ENCODE measurements at regions not wholly inside any gene's neighbourhood (a gene's known extent, or its start where the extent isn't known, plus 50 kb on each side); places are given as distances from the start of the nearest gene placed in this dataset.
"Not testable (repeated sequence)": the region's sequence is repeated elsewhere in the genome, so short reads cannot be mapped to it uniquely, and the experiment has no call there.

DNA sequence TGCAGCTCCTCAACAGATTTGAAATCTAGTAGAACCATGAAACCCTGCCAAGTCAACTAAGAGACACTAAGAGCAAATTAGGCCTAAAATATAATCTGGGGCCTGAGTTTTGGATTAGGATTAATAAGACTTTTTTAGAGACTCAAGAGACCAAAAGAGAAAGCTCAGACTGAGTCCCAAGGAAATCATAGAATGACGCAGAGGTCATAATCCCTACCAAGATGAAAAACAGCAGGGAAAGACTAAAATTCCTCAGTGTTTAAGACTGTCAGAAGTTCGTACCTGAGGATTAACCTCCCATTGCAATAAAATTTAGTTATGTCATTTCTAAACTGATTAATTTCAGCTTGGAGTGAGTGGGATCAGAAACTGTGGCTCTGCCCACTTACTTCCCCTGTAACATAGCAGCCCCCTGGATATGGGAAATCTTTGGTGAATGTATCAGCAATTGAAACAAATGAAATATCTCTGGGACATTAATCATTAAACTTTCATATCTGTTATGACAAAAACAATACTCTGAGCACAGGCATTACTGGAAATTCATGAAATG, 200.3 kb downstream of the EDN1 start:
- Histone ChIP-seq H3K36me3 (ENCODE audit: control insufficient read depth in 2 of 3, insufficient read depth in 3 of 3, low read length in 3 of 3) (no peaks in the 10 kb centered on the region), H3K9me3 (ENCODE audit: control insufficient read depth in 2 of 3, insufficient read depth in 1 of 3, low read length in 3 of 3) (no peaks in the 10 kb centered on the region), H3K9ac (ENCODE audit: low read length in 3 of 3) (no peak overlapping the region), H3K4me3 (ENCODE audit: low read length in 3 of 3) (no peak overlapping the region), H3K27me3 (ENCODE audit: control insufficient read depth, insufficient read depth, low read length) (no peaks in the 10 kb centered on the region), H3K4me1 (ENCODE audit: control insufficient read depth in 2 of 3, insufficient read depth in 2 of 3, low read depth in 1 of 3, low read length in 3 of 3) (peaks cover 0 to 5% (median 0%) of the 10 kb centered on the region in 3 donors), H3K27ac (ENCODE audit: low read depth in 2 of 2, low read length in 2 of 2) (peak overlapping the region; percentile 63 to 73)
- no peak for DNase-seq
- FAIRE-seq = no peak
- TF ChIP-seq, protein P1, sequence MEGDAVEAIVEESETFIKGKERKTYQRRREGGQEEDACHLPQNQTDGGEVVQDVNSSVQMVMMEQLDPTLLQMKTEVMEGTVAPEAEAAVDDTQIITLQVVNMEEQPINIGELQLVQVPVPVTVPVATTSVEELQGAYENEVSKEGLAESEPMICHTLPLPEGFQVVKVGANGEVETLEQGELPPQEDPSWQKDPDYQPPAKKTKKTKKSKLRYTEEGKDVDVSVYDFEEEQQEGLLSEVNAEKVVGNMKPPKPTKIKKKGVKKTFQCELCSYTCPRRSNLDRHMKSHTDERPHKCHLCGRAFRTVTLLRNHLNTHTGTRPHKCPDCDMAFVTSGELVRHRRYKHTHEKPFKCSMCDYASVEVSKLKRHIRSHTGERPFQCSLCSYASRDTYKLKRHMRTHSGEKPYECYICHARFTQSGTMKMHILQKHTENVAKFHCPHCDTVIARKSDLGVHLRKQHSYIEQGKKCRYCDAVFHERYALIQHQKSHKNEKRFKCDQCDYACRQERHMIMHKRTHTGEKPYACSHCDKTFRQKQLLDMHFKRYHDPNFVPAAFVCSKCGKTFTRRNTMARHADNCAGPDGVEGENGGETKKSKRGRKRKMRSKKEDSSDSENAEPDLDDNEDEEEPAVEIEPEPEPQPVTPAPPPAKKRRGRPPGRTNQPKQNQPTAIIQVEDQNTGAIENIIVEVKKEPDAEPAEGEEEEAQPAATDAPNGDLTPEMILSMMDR (IDR thresholded peaks at IDR 0.05; ENCODE audit: borderline replicate concordance, extremely low read depth, insufficient read depth) = no peak
- intact Hi-C loops (cut with DNase I) = no loop called here

DNA sequence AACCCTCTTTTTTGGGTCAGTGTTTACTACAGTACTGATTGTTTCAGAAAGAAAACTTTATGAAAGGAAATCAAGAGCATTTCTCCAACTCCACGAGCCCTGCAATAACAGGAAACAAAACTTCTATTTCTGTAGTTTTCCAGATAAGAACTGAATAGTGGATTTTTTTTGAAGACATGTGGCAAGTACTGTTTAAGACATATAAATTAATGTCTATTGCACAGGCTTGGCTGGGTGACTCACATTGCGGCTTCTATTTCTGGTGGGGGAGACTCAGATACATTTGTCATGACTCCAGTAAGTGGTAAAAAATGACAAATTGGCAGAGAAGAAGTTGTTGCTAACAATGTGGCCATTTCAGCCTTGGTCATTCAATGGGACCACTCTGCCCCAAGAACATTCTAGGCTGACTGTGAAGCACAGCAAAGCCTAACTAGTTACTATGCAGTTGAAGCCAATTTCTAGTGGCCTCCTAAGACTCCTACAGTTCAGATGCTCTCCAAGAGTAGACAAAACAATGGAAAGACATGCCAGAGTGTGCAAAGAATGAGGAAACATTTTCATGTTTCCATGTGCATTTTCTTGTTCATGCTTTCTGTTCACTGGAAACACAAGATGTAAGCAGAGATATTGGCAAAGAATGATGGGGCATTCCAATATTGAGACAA, 200.9 kb downstream of the EDN1 start:
- TF ChIP-seq, protein P1 (IDR thresholded peaks at IDR 0.05; ENCODE audit: borderline replicate concordance, extremely low read depth, insufficient read depth) = no peak
- FAIRE-seq = peak; percentile 66
- H3K9ac ChIP-seq (ENCODE audit: low read length in 3 of 3) = no peak overlapping the region

DNA sequence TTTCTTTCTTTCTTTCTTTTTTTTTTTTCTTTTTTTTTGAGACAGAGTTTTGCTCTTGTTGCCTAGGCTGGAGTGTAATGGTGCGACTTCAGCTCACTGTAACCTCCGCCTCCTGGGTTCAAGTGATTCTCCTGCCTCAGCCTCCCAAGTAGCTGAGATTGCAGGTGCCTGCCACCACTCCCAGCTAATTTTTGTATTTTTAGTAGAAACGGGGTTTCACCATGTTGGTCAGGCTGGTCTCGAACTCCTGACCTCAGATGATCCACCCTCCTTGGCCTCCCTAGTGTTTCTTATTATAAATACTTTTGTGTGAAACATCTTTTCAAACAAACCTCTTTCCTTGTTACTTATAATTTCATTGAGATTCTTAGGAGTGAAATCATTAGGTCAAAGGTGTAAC, 202.8 kb downstream of the EDN1 start:
- H3K27me3 ChIP-seq (ENCODE audit: control insufficient read depth, insufficient read depth, low read length); FAIRE-seq; H3K9me3 ChIP-seq (ENCODE audit: control insufficient read depth in 2 of 3, insufficient read depth in 1 of 3, low read length in 3 of 3); intact Hi-C loops (cut with DNase I); H3K27ac ChIP-seq (ENCODE audit: low read depth in 2 of 2, low read length in 2 of 2); H3K4me3 ChIP-seq (ENCODE audit: low read length in 3 of 3); DNase-seq; H3K36me3 ChIP-seq (ENCODE audit: control insufficient read depth in 2 of 3, insufficient read depth in 3 of 3, low read length in 3 of 3); H3K4me1 ChIP-seq (ENCODE audit: control insufficient read depth in 2 of 3, insufficient read depth in 2 of 3, low read depth in 1 of 3, low read length in 3 of 3); H3K9ac ChIP-seq (ENCODE audit: low read length in 3 of 3): not testable (repeated sequence)

More for the DNA sequence above, 200.9 kb downstream of the EDN1 start:
- Histone ChIP-seq H3K4me1 (ENCODE audit: control insufficient read depth in 2 of 3, insufficient read depth in 2 of 3, low read depth in 1 of 3, low read length in 3 of 3) (peaks cover 0 to 5% (median 0%) of the 10 kb centered on the region in 3 donors), H3K9me3 (ENCODE audit: control insufficient read depth in 2 of 3, insufficient read depth in 1 of 3, low read length in 3 of 3) (no peaks in the 10 kb centered on the region), H3K4me3 (ENCODE audit: low read length in 3 of 3) (no peak overlapping the region), H3K36me3 (ENCODE audit: control insufficient read depth in 2 of 3, insufficient read depth in 3 of 3, low read length in 3 of 3) (no peaks in the 10 kb centered on the region), H3K27ac (ENCODE audit: low read depth in 2 of 2, low read length in 2 of 2) (peak overlapping the region in 1 of 2 donors; percentile 65), H3K27me3 (ENCODE audit: control insufficient read depth, insufficient read depth, low read length) (no peaks in the 10 kb centered on the region)
- peak in 1 of 5 donors; percentile 39 for DNase-seq
- intact Hi-C loops (cut with DNase I) = no loop called here

DNA sequence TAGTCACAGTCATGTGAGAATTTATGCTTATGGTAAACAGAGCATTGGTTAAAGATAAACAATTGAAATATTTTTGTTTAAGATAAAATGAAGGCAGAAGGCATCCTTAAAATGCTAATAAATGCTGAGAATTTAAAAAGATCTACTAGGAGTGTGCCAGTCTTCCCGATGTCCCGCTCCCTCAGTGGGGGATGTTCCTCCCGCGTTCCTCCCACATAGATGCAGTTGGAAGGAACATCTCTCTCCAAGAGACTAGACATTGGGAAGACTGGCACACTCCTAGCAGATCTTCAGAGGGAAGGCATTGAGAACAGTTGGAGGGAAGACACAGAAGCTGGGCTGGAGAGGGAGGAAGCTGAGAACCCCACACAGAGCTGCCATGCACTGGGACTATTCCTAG, 203.3 kb downstream of the EDN1 start:
- intact Hi-C loops (cut with DNase I) = no loop called here
- no peaks in the 10 kb centered on the region for H3K27me3 ChIP-seq (ENCODE audit: control insufficient read depth, insufficient read depth, low read length)
- TF ChIP-seq, protein P1 (IDR thresholded peaks at IDR 0.05; ENCODE audit: borderline replicate concordance, extremely low read depth, insufficient read depth) = no peak
- no peak overlapping the region for H3K27ac ChIP-seq (ENCODE audit: low read depth in 2 of 2, low read length in 2 of 2)
- FAIRE-seq (no peak), DNase-seq (no peak)
- H3K4me1 ChIP-seq (ENCODE audit: control insufficient read depth in 2 of 3, insufficient read depth in 2 of 3, low read depth in 1 of 3, low read length in 3 of 3) = peaks cover 0 to 5% (median 0%) of the 10 kb centered on the region in 3 donors
- H3K36me3 ChIP-seq (ENCODE audit: control insufficient read depth in 2 of 3, insufficient read depth in 3 of 3, low read length in 3 of 3) = no peaks in the 10 kb centered on the region
- H3K9me3 ChIP-seq (ENCODE audit: control insufficient read depth in 2 of 3, insufficient read depth in 1 of 3, low read length in 3 of 3) = no peaks in the 10 kb centered on the region
- no peak overlapping the region for H3K4me3 ChIP-seq (ENCODE audit: low read length in 3 of 3)
- no peak overlapping the region for H3K9ac ChIP-seq (ENCODE audit: low read length in 3 of 3)
